ENCODE measurements at regions not wholly inside any gene's neighbourhood (a gene's known extent, or its start where the extent isn't known, plus 50 kb on each side); places are given as distances from the start of the nearest gene placed in this dataset.

DNA sequence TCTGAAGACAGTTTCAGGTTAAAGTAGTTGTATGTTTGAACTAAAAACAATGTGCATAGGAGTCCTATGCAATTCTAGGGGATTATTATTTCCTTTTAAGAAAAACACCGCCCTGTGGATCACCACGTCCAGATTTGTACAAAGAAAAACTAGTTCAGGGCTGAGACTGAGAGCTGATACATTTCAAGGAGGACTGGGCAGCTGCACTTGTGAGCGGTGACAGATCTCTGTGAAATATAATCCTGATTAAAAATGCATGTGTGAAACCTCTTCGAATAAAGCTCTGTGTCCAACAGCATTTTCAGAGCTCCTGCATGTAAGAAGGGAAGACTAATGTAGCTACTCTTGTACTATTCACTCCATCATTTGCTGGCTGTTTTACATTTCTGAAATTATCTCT is 365.8 kb upstream of the PITX2 start:
- TF ChIP-seq POLR2A (IDR thresholded peaks at IDR 0.05; ENCODE audit: low read depth, low read length) (no peak), TAF1 (IDR thresholded peaks at IDR 0.05; ENCODE audit: low read depth, low read length) (no peak), POLR2AphosphoS5 (IDR thresholded peaks at IDR 0.05; ENCODE audit: low read depth, low read length) (no peak), SPI1 (IDR thresholded peaks at IDR 0.05; ENCODE audit: low read depth, low read length) (no peak), PAX5 (IDR thresholded peaks at IDR 0.05; ENCODE audit: insufficient read depth, low read length, severe bottlenecking) (no peak)
